NCI-H69 (cell line): ENCODE measurements at regions not wholly inside any gene's neighbourhood (a gene's known extent, or its start where the extent isn't known, plus 50 kb on each side); places are given as distances from the start of the nearest gene placed in this dataset.
"Not testable (repeated sequence)": the region's sequence is repeated elsewhere in the genome, so short reads cannot be mapped to it uniquely, and the experiment has no call there.

Experiments used
- DNase-seq: peaks from one replicate; lab custom pipeline; 2025; lab: John Stamatoyannopoulos, UW

DNA sequence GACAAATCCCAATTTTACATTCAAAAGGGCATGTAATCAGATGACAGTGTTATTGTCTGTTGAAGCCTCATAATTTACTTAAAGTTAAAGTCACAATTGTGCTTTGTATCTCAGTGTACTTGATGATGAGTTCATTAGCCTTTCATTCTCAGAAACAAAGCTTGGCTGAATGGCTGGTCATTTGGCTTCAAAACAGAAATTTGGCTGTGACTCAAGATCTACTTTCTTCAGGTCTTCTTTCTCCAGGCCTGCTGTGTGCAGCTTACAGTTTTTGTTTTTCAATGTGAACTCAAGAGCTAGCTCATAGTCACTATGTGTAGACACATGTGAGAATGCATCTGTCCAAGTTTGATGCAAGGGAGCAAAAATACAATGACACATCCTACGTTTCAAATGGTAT is 2003.6 kb upstream of the WWC1 start:
- DNase-seq, result peak; percentile 18

DNA sequence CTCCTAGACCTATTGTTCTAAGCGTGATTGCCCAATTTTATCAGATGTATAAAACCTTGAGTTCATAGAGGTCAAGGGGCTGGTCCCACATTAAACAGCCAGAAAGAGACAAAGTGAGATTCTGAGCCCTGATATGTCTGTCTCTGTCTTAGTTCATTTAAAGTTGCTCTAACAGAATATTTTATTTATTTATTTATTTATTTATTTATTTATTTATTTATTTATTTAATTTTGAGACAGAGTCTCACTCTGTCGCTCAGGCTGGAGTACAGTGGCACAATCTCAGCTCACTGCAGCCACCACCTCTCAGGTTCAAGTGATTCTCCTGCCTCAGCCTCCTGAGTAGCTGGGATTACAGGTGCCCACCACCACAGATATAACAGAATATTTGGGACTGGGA is 1999.6 kb upstream of the WWC1 start:
- DNase-seq, result not testable (repeated sequence)

DNA sequence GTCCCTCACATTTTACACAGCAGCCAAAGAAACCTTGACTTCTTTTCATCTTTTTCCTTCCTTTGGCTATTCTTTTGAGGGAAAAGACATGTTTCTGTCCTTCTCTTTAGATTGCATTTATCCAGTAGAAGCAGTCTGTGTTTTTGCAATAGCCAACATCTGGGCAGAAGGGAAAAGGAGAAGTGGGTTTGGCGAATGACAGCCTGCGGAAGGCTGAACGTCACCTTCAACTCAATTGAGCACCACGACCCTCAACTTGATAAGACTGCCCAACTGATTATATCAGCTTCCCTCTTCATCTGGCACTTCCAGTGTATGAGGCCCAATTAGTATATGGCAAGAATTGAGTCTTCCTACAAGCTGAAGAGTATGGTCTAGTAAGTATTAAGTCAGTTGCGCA is 1997.6 kb upstream of the WWC1 start:
- no peak for DNase-seq

- DNase-seq, result no peak
Observed at GRCh38 chr5:166302166-166302565, 1989.3 kb upstream of the WWC1 start.

DNA sequence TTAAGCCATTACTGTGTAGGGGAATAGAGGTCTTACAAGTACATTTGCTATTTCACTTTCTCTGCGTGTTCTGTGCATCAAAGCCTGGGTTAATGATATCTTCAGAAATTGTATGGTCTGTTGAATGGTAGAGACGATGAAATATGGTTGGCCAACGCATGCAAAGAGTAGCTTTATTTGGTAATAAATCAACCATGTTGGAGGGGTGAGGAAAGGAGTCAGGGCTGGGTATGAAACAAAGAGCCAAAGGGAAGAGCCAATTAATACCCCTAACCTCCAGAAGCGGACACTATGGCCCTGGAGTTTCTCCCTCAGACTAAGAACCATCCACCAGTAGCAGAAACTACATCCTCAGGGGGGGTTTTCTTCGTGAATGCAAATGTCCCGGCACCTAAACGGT is 1974.0 kb upstream of the WWC1 start:
- no peak for DNase-seq

DNA sequence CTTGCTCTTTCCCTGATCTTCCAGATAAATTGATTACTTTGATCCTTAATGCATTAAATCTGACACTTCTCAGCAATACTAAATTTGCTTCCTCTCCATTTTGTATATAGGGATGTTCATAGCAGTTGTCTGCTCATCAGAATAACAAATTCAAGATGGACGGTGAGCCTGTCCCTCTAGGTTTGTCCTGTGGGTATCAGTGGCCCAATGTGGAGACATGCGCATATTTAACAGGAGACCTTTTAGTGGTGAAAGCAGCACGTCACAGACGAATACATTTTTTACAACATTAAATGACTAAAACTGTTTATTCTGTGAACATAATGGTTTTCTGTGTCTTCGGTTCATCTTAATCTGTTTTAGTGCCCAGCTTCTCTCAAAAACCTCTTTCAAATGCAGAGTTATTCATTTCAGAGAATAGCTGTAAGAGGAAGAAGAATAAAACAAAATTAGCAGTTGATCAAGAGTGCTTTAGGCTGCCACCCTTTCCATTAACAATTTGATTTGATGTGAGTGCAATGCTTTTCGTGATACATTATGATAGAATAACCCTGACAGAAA is 1970.4 kb upstream of the WWC1 start:
- DNase-seq, result no peak

- no peak for DNase-seq
Observed at GRCh38 chr5:166324372-166324771, 1967.1 kb upstream of the WWC1 start.

GRCh38 chr5:166329149-166329800 is 1962.2 kb upstream of the WWC1 start:
- no peak for DNase-seq

- DNase-seq, result peak; percentile 10
Observed at GRCh38 chr5:166330036-166330435, 1961.4 kb upstream of the WWC1 start.

GRCh38 chr5:166331521-166331920 is 1959.9 kb upstream of the WWC1 start:
- DNase-seq, result no peak

GRCh38 chr5:166338801-166339200 is 1952.6 kb upstream of the WWC1 start:
- no peak for DNase-seq

GRCh38 chr5:166340039-166340438 is 1951.4 kb upstream of the WWC1 start:
- no peak for DNase-seq

DNA sequence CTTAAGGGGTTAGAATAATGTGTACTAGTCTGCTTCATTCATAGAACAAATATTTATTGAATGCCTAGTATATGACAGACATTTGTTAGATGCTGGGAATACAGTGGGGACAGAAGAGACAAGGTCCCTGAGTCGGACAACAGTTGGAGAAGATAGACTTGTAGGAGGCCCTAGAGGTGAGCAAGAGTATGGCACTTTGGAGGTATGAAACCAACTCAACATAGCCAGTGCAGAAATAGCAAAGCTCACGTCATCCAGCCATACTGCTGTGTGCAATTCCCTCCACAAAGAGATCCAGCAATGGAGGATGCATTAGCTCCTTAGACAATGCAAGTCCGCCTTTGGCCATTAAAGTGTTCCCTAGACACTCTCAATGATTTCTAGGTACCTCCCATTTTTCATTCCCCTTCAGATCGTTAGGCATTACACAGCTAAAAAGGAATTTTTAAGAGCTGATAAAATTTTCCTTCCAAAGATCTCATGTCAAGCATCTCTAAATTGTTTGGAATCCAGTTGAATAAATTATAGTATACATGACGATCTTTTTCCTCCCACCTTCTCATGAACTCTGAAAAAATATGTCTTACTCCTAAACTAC is 1949.6 kb upstream of the WWC1 start:
- DNase-seq, result peak; percentile 58

DNA sequence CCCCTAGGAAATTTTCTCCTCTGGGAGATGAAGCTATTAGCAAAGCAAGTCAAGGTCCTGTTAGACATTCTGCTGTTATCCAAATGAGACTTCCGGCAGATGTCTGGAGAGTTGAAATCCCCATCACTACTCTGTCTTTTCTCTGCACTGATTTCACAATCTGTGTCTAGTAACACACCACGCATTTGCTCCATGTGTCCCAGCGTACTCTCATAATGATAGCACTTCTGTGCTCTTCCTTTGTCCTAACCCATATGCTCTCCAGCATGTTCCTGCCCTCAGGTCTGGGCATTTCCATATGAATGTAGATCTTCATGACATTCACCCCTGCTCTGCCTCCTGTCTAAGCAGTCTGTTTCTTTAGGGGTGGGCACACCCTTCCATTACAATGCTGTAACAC is 1949.0 kb upstream of the WWC1 start:
- DNase-seq, result peak; percentile 78

DNA sequence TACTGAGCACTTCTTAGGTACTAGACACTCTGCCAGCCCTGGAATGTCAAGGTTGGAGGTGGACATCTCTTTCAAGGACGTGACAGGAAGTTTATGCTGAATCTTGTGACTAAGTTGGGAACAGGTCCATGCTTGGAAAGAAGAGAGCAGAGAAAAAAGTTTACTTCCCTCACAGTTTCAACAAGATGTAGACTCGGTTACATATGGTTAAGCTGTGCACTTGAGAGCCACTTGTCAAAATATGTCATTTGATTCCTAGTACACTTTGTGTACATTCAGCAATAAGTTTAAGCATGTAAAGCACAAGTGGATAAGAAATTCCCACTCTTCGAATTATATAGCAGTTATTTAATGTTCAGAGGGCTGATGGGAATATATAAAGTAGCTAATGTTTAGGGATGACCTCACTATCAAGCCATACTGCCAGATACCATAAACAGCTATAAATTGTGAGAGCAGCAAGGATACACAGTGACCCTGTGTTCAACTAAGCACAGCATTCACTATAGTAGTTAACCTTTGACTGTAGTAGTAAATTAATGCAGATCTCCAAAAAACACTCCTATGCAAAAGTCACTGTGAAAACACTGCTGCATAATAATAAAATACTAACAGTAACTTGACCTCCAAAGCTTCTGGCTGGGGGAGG is 1944.6 kb upstream of the WWC1 start:
- no peak for DNase-seq

DNA sequence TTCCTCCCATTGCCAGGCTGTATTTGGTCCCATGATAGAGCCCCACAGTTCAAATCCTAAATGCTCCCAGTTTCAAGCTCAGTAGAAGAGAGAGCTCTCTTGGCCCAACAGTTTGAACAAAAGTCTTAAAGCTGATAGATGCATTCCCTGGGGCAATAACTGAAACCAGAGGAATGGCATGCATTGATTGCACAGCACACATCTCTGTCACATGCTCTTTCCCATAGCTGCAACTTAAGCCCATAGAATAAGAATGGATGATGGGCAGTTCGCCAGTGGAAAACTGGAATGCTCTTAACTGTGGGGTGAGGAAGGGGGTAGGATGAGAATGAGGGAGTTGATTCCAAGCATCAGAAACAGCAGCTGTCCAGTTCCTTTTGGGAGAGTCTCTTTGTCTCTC is 1942.4 kb upstream of the WWC1 start:
- peak; percentile 83 for DNase-seq

DNA sequence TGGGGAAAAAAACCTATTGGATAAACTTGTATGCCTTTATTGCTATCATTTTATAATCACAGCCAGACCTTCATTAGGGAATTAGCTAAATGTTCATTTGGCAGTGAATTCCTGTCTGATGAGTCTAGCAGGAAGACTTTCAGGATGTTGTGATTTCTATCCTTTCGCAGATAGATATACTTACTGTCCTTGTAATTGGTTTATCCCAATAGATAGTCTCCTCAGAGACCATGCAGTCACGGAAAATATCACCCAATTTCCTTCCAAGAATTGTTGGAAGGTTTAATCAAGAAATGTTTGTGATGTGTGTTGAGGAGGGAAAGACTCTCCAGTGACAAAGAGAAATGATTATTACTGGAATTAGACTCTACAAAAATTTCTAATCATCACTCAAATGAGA is 1937.9 kb upstream of the WWC1 start:
- DNase-seq, result no peak

- DNase-seq, result no peak
Observed at GRCh38 chr5:166354332-166354731, 1937.1 kb upstream of the WWC1 start.

GRCh38 chr5:166356096-166356495 is 1935.3 kb upstream of the WWC1 start:
- DNase-seq, result no peak

DNA sequence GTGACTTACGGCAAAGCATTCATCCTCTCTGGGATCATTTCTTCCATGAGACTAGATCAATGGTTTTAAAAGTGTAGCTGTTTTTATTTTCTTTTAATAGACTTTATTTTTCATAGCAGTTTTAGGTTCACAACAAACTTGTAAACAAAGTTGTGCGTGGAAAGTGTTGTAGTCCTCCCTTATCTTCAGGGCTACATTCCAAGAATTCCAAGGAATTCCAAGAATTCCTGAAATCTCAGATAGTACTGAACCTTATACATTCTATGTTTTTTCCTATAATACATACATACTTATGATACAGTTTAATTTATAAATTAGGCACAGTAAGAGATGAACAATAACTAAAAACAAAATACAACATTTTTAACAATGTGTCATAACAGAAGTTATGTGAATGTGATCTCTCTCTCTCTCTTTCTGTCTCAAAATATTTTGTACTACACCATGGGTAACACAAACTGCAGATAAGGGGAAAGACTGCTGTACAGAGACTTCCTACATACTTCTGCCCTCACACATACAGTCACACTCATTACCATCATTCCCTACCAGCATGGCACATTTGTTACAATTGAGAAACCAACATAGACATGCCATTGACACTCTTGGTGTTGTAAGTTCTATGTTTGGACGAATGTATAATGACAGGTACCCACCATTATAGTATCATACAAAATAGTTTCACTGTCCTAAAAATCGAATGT is 1933.2 kb upstream of the WWC1 start:
- DNase-seq, result no peak

- DNase-seq, result peak; percentile 89
Observed at GRCh38 chr5:166363087-166363760, 1928.2 kb upstream of the WWC1 start.

- no peak for DNase-seq
Observed at GRCh38 chr5:166365164-166365563, 1926.3 kb upstream of the WWC1 start.
